ENCODE measurements at regions not wholly inside any gene's neighbourhood (a gene's known extent, or its start where the extent isn't known, plus 50 kb on each side); places are given as distances from the start of the nearest gene placed in this dataset.
"Not testable (repeated sequence)": the region's sequence is repeated elsewhere in the genome, so short reads cannot be mapped to it uniquely, and the experiment has no call there.

DNA sequence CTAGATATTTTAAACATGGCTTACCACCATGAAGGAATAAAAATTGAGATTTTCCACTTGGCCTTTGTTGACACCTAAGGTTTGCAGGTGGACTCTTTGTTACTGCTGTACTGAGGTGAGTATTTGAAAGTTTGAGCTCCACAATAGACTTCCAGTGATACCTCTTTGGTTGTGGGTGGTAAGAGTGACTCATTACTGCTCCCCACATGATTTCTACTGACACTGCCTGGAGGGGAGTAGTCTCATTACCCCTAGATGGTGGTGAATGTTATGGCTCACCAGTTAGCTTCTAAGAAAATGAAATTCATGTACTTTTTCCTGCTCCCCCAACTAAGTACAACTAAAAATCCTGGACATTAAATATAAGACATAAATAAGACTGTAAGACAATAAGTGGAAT lies 1183.1 kb upstream of the TMEFF2 start:
- H3K9me2 ChIP-seq (replicated peaks; ENCODE audit: insufficient read depth, low read length) = no peaks in the 10 kb centered on the region
- H3K4me1 ChIP-seq (ENCODE audit: low read length) = no peaks in the 10 kb centered on the region
- H2AFZ ChIP-seq (ENCODE audit: low read length) = no peak overlapping the region
- no peak overlapping the region for H3K4me2 ChIP-seq (ENCODE audit: low read depth, low read length, poor library complexity, severe bottlenecking)
- no peaks in the 10 kb centered on the region for H3K27me3 ChIP-seq (ENCODE audit: low read length)
- no peaks in the 10 kb centered on the region for H3K79me2 ChIP-seq (ENCODE audit: low read length)
- no peaks in the 10 kb centered on the region for H3K36me3 ChIP-seq (ENCODE audit: insufficient read depth, low read length)
- no peak overlapping the region for H3K9ac ChIP-seq (ENCODE audit: low read length)
- H3K4me3 ChIP-seq (ENCODE audit: low read length) = no peak overlapping the region
- no peak for DNase-seq
- peaks cover 16% of the 10 kb centered on the region for H3K9me3 ChIP-seq (ENCODE audit: low read length)
- H3K27ac ChIP-seq (ENCODE audit: low read length) = no peak overlapping the region
- no peaks in the 10 kb centered on the region for H4K20me1 ChIP-seq (ENCODE audit: insufficient read depth, low read depth, low read length)

DNA sequence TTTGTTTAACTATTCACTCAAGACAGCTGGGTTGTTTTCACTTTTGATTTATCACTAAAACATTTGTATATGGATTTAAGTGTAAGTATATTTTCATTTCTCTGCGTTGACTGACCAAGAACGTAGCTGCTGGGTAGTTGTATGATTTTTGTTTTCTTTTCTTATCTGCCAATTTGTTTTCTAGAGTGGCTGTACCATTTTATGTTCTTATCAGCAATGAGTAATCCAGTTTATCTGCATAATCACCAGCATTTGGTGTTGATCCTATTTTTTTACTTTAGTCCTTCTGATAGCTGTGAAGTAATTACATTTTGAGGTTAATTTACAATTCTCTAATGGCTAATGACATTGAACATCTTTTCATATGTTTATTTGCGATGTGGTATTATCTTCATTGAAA lies 1178.4 kb upstream of the TMEFF2 start:
- Histone ChIP-seq H3K4me1 (ENCODE audit: low read length) (no peaks in the 10 kb centered on the region), H3K27me3 (ENCODE audit: low read length) (no peaks in the 10 kb centered on the region), H4K20me1 (ENCODE audit: insufficient read depth, low read depth, low read length) (no peaks in the 10 kb centered on the region), H3K4me2 (ENCODE audit: low read depth, low read length, poor library complexity, severe bottlenecking) (no peak overlapping the region), H3K9me3 (ENCODE audit: low read length) (peaks cover 12% of the 10 kb centered on the region), H3K9ac (ENCODE audit: low read length) (no peak overlapping the region), H3K27ac (ENCODE audit: low read length) (no peak overlapping the region), H2AFZ (ENCODE audit: low read length) (no peak overlapping the region), H3K36me3 (ENCODE audit: insufficient read depth, low read length) (no peaks in the 10 kb centered on the region), H3K9me2 (replicated peaks; ENCODE audit: insufficient read depth, low read length) (no peaks in the 10 kb centered on the region), H3K4me3 (ENCODE audit: low read length) (no peak overlapping the region), H3K79me2 (ENCODE audit: low read length) (no peaks in the 10 kb centered on the region)
- no peak for DNase-seq

DNA sequence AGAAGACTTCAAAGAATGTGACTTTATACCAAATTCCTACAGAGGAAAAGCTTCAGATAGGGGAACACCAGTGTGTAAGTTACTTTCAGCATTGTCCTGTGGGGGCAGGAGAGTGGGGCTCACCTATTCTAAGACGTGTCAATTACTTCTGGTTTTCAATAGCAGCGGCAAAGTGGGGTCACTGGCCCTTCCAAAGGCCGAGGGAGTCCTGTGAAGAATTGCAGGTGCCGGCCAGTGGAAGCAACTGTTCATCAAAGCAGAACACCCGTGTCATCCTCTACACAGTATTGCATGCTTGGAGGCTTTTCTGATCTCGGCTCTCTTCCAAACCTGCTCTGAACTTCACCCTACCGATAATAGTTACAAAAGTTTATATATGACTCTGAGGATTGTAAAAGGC lies 1176.5 kb upstream of the TMEFF2 start:
- H3K27ac ChIP-seq (ENCODE audit: low read length) = no peak overlapping the region
- DNase-seq = no peak
- H3K9me2 ChIP-seq (replicated peaks; ENCODE audit: insufficient read depth, low read length) = no peaks in the 10 kb centered on the region; the same call in 1 of the 2 replicates
- no peaks in the 10 kb centered on the region for H3K27me3 ChIP-seq (ENCODE audit: low read length)
- H3K4me1 ChIP-seq (ENCODE audit: low read length) = no peaks in the 10 kb centered on the region
- no peak overlapping the region for H2AFZ ChIP-seq (ENCODE audit: low read length)
- no peaks in the 10 kb centered on the region for H3K36me3 ChIP-seq (ENCODE audit: insufficient read depth, low read length)
- peaks cover 1% of the 10 kb centered on the region; the same call in 1 of the 2 replicates for H3K9me3 ChIP-seq (ENCODE audit: low read length)
- H3K79me2 ChIP-seq (ENCODE audit: low read length) = no peaks in the 10 kb centered on the region
- no peaks in the 10 kb centered on the region for H4K20me1 ChIP-seq (ENCODE audit: insufficient read depth, low read depth, low read length)
- H3K9ac ChIP-seq (ENCODE audit: low read length) = no peak overlapping the region
- H3K4me3 ChIP-seq (ENCODE audit: low read length) = no peak overlapping the region
- H3K4me2 ChIP-seq (ENCODE audit: low read depth, low read length, poor library complexity, severe bottlenecking) = no peak overlapping the region

DNA sequence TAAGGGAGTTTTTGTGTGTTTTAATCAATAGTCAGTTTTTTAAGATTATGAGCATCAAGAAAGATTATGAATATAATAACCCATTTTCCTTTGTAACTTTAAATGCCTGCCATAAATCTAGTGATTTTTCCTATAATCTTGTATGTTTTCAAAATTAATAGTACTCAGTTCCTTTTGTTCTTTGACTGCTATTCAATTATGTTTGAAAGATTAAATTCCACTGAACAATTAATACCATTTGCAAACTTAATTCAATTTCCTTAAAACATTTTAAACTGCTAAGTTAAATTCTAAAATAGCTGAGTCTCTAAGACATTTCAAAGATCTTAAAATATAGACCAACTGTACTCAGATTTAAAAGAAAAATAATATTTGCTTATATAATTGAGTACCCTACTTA lies 1173.9 kb upstream of the TMEFF2 start:
- peaks cover 4% of the 10 kb centered on the region for H3K9me3 ChIP-seq (ENCODE audit: low read length)
- H3K4me2 ChIP-seq (ENCODE audit: low read depth, low read length, poor library complexity, severe bottlenecking) = no peak overlapping the region
- H3K27ac ChIP-seq (ENCODE audit: low read length) = no peak overlapping the region
- H3K36me3 ChIP-seq (ENCODE audit: insufficient read depth, low read length) = no peaks in the 10 kb centered on the region
- no peak overlapping the region for H3K4me3 ChIP-seq (ENCODE audit: low read length)
- H3K9me2 ChIP-seq (replicated peaks; ENCODE audit: insufficient read depth, low read length) = no peaks in the 10 kb centered on the region; the same call in 1 of the 2 replicates
- H3K27me3 ChIP-seq (ENCODE audit: low read length) = no peaks in the 10 kb centered on the region
- H2AFZ ChIP-seq (ENCODE audit: low read length) = no peak overlapping the region
- no peaks in the 10 kb centered on the region for H3K79me2 ChIP-seq (ENCODE audit: low read length)
- H3K9ac ChIP-seq (ENCODE audit: low read length) = no peak overlapping the region
- no peak for DNase-seq
- H4K20me1 ChIP-seq (ENCODE audit: insufficient read depth, low read depth, low read length) = no peaks in the 10 kb centered on the region
- no peaks in the 10 kb centered on the region for H3K4me1 ChIP-seq (ENCODE audit: low read length)

DNA sequence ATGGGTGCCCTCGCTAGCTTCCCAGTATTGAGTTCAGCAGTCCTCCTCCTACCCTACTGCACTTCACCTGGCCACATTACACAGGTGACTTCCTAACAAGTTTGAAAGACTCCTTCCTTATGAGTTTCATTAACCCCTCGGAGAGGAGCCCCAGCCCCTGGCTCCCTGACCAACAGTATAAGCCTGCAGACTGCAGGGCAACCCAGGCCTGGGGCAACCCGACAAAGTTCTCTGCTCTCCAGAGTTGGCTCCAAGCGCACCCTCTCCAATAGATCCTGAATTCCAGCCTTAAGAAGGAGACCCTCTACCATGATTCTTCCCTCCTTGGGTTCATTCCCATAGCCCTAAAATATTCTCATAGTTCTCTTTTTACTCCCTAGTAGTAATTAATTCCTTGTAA lies 1162.8 kb upstream of the TMEFF2 start:
- Histone ChIP-seq H3K36me3 (ENCODE audit: insufficient read depth, low read length) (no peaks in the 10 kb centered on the region), H2AFZ (ENCODE audit: low read length) (no peak overlapping the region), H3K9ac (ENCODE audit: low read length) (no peak overlapping the region), H4K20me1 (ENCODE audit: insufficient read depth, low read depth, low read length) (no peaks in the 10 kb centered on the region), H3K4me1 (ENCODE audit: low read length) (no peaks in the 10 kb centered on the region), H3K9me3 (ENCODE audit: low read length) (no peaks in the 10 kb centered on the region), H3K4me2 (ENCODE audit: low read depth, low read length, poor library complexity, severe bottlenecking) (no peak overlapping the region), H3K27me3 (ENCODE audit: low read length) (no peaks in the 10 kb centered on the region), H3K9me2 (replicated peaks; ENCODE audit: insufficient read depth, low read length) (no peaks in the 10 kb centered on the region), H3K79me2 (ENCODE audit: low read length) (no peaks in the 10 kb centered on the region), H3K4me3 (ENCODE audit: low read length) (no peak overlapping the region), H3K27ac (ENCODE audit: low read length) (no peak overlapping the region)
- DNase-seq = no peak

DNA sequence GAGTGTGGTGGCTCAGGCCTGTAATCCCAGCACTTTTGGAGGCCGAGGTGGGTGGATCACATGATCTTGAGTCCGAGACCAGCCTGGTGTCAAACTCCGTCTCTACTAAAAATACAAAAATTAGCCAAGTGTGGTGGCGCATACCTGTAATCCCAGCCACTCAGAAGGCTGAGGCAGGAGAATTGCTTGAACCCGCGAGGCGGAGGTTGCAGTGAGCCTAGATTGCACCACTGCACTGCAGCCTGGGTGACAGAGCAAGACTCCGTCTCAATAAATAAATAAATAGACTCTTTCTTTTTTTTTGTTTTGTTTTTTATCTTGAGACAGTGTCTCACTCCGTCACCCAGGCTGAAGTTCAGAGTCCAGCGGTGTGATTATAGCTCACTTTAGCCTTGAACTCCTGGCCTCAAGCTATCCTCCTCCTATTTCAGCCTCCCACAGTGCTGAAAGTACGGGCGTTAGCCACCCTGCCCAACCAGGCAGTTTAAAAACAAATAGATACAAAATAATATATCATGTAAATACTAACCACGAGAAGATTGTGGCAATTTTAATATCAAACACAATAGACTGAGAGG lies 1158.0 kb upstream of the TMEFF2 start:
- H3K9me2 ChIP-seq (replicated peaks; ENCODE audit: insufficient read depth, low read length); H3K4me3 ChIP-seq (ENCODE audit: low read length); DNase-seq; H3K36me3 ChIP-seq (ENCODE audit: insufficient read depth, low read length); H3K79me2 ChIP-seq (ENCODE audit: low read length); H4K20me1 ChIP-seq (ENCODE audit: insufficient read depth, low read depth, low read length); H3K4me1 ChIP-seq (ENCODE audit: low read length); H2AFZ ChIP-seq (ENCODE audit: low read length); H3K4me2 ChIP-seq (ENCODE audit: low read depth, low read length, poor library complexity, severe bottlenecking); H3K27me3 ChIP-seq (ENCODE audit: low read length); H3K9ac ChIP-seq (ENCODE audit: low read length); H3K9me3 ChIP-seq (ENCODE audit: low read length); H3K27ac ChIP-seq (ENCODE audit: low read length): not testable (repeated sequence)

DNA sequence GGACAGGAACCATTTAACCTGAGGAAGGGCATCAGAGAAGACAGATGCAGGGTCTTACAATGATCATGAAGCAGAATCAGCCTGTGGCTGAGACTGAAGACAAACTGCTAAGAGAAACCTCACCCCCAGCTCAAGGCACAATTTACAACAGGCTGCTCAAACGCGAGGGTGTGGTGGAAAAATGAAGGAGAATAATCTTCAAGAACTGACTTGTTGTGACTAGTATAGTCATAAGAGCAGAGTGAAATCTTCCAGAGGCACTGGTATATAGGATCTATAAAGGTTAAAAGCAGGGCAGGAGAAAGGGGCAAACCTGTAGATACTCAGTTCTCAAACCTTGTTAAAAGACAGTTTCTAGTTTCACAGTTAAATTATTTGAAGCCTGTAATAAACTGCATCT lies 1155.8 kb upstream of the TMEFF2 start:
- DNase-seq = no peak
- Histone ChIP-seq H3K4me3 (ENCODE audit: low read length) (no peak overlapping the region), H4K20me1 (ENCODE audit: insufficient read depth, low read depth, low read length) (no peaks in the 10 kb centered on the region)

DNA sequence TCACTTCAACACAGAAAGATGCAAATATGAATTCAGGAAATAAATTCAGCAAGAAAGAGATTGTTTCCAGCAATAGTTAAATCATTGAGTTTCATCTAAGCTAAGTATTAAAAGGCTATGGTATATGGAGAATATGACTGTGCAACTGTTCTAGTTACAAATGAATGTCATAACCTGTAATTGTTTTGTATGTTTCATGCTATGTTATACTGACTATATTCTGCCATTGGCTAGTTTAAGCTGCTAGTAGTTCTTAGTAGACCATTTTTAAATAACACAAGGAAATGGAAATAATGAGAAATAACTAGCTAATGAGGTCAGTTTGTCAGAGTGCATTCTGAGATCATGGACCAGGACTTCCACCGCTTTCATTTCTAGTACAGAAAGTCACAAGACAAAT lies 1154.9 kb upstream of the TMEFF2 start:
- no peaks in the 10 kb centered on the region for H3K36me3 ChIP-seq (ENCODE audit: insufficient read depth, low read length)
- no peak for DNase-seq
- H3K27me3 ChIP-seq (ENCODE audit: low read length) = no peaks in the 10 kb centered on the region
- H4K20me1 ChIP-seq (ENCODE audit: insufficient read depth, low read depth, low read length) = no peaks in the 10 kb centered on the region
- no peak overlapping the region for H3K27ac ChIP-seq (ENCODE audit: low read length)
- no peaks in the 10 kb centered on the region for H3K79me2 ChIP-seq (ENCODE audit: low read length)
- H3K9me3 ChIP-seq (ENCODE audit: low read length) = no peaks in the 10 kb centered on the region
- no peak overlapping the region for H3K9ac ChIP-seq (ENCODE audit: low read length)
- H3K4me2 ChIP-seq (ENCODE audit: low read depth, low read length, poor library complexity, severe bottlenecking) = no peak overlapping the region
- H2AFZ ChIP-seq (ENCODE audit: low read length) = no peak overlapping the region
- no peaks in the 10 kb centered on the region for H3K9me2 ChIP-seq (replicated peaks; ENCODE audit: insufficient read depth, low read length)
- no peak overlapping the region for H3K4me3 ChIP-seq (ENCODE audit: low read length)
- H3K4me1 ChIP-seq (ENCODE audit: low read length) = peaks cover 6% of the 10 kb centered on the region; the same call in 1 of the 2 replicates

More for the DNA sequence above, 1155.8 kb upstream of the TMEFF2 start:
- Histone ChIP-seq H3K36me3 (ENCODE audit: insufficient read depth, low read length) (no peaks in the 10 kb centered on the region), H3K9ac (ENCODE audit: low read length) (no peak overlapping the region), H3K4me2 (ENCODE audit: low read depth, low read length, poor library complexity, severe bottlenecking) (no peak overlapping the region), H3K4me1 (ENCODE audit: low read length) (peaks cover 6% of the 10 kb centered on the region; the same call in 1 of the 2 replicates), H3K79me2 (ENCODE audit: low read length) (no peaks in the 10 kb centered on the region), H3K9me2 (replicated peaks; ENCODE audit: insufficient read depth, low read length) (no peaks in the 10 kb centered on the region), H2AFZ (ENCODE audit: low read length) (no peak overlapping the region), H3K27me3 (ENCODE audit: low read length) (no peaks in the 10 kb centered on the region), H3K9me3 (ENCODE audit: low read length) (no peaks in the 10 kb centered on the region), H3K27ac (ENCODE audit: low read length) (no peak overlapping the region)

All from Karpas-422 (cell line).